HG03045 (cell line): ENCODE measurements at regions not wholly inside any gene's neighbourhood (a gene's known extent, or its start where the extent isn't known, plus 50 kb on each side); places are given as distances from the start of the nearest gene placed in this dataset.

Experiments
- ATAC-seq: cut with Tn5 transposase; IDR thresholded peaks from one replicate; pipeline ENCODE4 v1.9.1; 2021; ENCODE audit warnings: mild to moderate bottlenecking, moderate library complexity; ENCODE audit not compliant: unreplicated experiment

DNA sequence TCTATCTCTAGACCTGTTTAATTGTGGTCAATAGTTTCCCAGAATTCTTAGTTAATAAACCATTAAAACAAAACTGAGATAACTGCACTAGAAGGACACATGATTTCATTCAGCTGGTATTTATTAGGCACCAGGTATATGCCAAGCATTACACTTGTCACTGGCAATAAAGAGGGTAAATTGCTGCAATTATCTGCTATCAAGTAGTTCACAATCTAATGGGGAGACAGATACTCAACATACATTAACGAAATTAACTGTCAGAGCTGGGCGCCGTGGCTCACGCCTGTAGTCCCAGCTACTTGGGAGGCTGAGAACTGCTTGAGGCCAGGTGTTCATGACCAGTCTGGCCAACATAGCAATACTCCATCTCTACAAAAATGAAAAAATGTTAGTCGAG, 71.7 kb upstream of the WIPF1 start:
- no peak for ATAC-seq

DNA sequence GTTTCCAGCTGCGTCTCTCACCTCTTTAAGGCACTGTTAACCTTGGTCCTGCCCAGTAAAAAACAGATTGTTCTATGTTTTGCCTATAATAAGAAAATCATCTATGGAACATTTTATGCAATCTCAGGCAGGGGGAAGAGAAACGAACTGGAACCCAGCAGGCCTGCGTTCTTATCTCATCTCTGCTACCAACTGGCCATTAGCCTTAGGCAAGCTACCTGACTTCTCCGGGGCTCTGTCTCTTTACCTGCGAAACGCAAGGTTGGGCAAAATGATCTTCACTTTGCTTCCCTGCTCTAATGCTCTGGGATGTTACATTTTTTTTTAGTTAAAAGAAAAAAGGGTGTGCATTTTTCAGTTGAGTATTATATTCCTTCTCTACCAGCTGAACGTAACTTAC, 70.5 kb upstream of the WIPF1 start:
- ATAC-seq: no peak

DNA sequence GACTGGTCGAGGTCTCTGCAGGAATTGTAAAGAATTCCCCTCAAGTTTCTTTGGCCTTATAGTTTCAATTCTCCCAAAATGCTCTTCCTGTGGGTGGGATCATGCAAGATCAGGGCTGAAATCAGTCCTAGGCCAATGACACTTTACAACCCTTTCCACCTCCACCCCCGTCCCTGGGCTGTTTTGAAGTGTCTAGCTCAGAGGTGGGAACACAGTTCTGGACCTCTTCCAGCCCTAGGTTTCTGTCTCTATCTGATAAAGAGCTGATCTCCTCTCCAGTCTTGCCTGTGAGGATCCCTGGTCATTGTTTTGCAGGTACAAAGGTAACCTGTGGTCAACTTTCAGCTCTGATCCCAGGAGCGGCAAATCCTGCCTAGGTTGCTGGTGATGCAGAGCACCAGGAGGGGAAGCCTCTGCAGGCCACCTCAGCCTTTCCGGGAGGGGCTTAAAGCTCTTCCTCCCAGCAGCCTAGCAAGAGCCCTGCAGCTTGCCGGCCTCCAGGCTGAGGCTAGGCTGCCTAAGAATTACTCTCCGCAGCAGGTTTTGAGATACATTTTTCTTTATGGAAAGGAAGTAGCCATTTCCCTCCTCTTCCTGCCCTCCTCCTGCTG, 69.8 kb upstream of the WIPF1 start:
- ATAC-seq: no peak

DNA sequence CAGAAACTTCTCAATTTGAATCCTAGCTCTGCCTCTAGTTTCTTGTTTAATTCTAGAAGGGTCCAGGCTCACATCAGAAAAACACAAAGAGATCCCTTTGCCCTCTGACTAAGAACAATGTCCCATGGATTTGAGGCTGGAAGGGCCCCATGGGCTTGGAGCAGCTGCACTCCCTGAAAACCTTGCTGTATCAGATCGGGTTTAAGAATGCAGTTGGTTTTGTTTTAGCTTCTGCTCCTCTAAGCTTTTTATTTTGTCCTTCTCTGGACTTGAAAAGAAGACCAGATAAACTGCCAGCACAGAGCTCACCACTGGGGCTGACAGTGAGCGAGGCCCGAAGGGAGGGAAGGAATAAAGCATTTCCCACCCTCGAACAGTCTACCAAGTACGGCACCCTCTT, 69.2 kb upstream of the WIPF1 start:
- no peak for ATAC-seq

DNA sequence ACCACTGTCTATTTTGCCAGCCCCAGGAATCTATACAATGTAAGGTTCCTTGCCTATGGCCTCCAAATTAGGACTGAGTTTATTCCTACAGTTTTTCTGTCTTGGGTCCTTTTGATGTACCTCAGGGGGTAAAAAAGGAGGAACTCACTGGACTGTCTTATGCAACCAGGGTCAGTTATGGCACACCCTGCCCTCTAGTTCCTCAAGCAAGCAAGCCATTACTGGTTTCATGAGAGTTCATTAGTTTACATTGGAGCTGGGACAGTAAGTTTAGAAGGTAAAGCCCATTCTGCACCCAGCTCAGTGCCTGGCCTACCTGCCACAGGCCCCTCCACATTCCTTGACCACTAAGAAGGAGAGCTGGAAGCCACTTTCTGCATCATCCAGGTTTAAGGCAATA, 68.7 kb upstream of the WIPF1 start:
- ATAC-seq: no peak

DNA sequence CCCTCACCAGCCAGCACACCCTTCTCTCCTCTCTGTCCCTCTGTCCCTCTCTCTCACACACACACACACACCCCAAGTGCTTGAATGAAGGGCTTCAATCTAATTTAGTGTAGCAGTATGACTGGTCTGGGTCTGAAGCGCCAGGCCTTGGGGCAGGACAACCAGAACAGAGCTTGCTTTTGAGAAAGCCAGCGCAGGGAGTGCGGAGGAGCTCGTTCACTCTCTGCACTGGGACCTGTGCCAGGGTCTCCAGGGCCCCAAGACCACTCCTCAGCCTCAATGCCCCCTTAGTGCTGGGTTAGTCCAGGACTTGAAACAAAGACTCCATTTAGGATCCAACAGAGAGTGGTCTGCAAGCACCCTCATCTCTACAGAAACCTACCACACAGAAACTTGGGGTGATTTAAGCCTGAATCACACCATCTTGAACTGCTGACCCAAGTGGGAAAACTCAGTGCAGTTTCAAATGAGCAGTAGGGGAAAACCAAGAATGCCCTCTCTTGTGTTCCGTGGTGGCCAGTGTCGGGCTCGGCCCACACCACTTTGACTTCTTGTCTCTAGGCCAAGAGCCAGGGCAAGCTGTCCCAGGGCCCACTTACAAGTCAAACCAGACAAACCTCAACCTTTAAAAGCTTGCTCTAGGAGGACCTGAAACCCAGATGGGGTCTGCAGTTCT, 66.6 kb upstream of the WIPF1 start:
- no peak for ATAC-seq

DNA sequence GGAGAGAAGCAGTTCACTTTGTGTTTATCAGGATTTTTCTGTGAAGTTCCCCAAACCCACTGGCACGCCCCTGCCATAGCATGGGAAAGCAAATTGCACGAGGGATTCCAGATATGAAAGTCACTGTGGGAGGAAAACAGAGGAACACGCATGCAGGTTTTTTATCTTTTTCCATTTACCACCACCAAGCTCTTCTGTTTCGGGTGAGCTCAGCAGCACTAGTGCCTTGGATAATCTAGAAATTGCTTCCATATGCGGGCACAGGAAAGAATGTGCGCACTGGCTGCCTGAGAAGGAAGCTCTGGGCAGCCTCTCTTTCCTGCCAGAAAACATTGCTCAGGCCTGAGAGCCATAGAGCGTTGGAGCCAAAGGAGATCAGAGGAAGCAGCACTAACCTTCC, 65.9 kb upstream of the WIPF1 start:
- ATAC-seq: no peak

DNA sequence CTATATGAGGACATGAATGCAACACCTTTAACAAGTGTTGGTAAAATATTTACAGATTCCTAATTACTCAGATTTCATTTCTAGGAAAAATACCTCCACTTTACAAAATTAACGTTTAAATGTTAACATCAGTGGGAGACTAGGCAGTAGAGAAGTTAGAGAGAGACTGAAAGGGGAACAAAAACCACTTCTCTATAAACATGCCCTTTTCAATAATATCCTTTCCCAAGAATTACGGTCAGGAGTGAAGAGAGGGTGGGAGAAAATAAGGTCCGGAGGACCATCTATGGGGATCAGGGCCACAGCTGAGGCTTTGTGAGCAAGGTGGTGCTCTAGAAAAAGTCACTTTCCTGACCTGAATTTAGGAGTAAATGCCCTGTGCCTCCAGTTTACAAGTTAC, 65.3 kb upstream of the WIPF1 start:
- no peak for ATAC-seq

DNA sequence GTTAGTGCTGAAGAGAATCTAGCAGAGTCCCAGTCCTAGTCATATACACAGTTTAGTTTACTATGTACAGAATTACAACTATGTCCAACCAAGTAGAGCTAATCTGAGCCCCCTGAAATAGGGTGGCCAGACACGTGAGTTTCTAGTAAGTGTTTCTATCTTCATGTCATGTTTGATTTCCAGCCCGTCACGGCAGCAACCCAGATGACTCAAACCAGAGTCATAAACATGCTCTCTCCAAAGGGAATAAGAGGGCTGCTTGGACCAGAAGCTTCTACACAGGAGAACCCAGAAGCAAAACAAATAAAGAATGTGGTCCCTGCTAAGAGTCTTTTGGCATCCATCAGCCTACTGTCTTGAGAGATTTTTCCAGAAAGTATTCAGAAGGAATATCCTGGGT, 64.9 kb upstream of the WIPF1 start:
- ATAC-seq: no peak

DNA sequence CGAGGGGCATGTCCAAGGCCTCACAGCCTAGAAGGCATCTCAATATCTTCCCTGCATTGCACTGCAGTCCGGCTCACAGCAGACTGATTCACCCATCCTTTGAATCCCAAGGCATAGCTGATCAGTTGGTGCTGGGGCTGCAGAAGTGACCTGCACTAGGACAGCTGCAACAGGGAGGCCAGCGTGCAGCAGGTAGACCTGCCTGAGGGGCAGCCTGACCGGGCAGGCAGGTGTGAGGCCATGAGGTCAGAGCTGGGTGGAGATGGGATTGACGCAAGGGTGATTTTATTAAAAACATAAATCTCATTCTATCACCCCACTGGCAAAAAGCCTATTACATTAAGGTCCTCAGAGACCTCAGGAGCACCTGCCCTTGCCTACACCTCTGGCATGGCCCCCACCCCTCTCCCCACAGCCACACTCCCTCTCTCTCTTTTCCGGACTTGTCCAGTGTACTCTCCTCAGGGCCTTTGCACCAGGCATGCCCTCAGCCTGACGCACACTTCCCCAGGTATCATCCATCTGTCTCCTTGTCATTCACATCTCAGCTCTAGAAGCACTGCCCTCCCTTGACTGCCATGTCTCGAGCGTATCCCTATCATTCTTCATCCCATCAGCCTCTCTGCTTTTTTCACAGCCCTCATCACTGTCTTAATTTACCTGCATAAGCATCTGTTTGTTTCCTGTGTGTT, 63.5 kb upstream of the WIPF1 start:
- no peak for ATAC-seq

DNA sequence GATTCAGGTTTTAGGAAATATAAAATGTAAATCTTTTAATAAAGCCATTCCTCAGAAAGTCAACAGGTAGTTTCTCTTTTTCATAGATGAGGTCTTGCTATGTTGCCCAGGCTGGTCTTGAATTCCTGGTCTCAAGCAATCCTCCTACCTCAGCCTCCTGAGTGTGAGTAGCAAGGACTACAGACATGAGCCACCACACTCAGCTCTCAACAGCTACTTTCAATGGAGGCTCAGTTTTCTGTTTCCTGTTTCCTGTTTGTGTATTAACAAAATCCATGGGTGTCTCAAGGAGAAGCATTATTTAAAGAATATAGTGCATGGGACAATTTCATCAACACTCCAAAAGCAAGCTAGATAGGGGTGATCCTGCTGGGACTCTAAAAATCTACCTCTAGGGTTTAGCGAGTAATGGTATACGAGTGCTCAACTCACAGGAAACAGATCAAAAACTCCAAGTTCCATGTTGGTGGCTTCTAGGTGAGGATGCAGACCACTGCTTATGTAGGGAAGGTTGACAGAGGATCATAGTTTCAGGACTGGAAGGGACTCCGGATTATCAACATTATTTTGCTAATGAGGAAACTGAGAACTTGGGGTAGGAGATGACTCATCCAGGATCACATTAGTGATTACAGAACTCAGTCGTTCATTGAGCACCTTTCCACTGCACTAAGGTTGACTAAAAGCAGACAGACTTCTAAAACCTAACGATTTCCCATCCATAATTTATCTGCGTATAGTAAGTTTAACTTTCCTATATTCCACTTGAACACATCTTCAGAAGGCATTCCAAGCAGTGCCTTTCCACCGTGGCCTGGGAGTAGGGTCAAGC, 61.7 kb upstream of the WIPF1 start:
- ATAC-seq: no peak

DNA sequence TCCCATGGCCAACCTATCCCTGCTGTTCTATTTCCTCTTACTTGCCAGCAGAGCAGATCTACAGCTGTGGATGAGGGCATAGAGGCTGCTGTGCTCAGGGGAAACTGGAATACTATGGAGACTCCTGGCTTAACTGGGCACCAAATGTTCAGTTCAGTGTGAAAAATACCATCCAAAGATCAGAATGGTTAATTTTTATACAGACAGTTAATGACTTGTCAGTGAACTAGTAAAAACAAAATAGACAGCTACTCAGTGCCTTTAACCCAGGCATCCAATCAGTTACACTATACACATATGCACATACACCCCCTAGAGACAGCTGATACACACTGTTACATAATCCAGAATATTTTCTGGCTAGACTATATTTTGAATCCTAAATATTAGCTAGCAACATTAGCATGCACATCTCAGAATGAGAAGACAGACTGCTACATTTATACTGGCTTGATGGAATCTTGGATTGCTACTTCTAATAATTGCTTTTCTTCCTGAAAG, 59.1 kb upstream of the WIPF1 start:
- ATAC-seq: no peak

DNA sequence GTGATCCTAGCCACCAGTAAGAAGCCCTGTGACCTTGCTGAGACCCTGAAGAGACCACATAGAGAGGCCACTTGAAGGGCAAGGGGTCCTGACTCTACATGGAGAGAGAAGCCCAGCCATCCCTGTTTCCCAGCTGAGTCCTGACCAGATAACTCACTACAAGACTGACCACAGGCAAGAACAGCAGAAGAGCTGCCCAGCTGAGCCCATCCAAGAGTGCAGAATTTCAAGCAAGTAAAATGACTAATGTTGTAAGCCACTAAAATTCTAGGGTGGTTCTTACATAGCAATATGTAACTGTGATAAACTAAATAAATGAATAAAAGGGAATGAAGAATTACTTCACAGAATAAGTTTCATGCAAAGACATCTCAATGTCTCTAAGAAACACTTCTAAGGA, 58.4 kb upstream of the WIPF1 start:
- ATAC-seq: no peak

DNA sequence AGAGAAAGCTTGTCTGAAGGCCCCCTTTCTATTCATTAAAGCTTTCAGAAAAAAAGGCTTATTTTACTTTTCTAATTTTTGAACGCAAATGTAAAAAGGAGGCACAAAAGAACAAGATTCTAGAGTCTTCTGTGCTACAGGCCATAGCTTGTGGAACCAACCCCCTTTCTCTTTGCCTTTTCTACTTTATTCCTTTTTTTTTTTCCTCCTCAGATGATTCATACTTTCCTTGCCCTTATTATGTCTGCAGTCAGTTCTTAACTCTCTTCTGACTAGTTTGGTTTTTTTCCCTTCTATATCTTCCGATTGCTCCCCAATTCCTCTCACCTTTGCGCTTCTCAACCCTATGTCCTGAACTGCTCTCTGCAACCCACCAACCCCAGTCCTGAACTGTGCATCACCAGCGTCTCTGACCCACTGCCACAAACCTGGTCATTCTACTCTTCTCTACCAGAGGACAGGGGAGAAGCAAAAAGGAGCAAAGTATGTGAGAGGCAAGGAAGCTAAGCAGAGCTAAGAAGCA, 56.9 kb upstream of the WIPF1 start:
- ATAC-seq: no peak

DNA sequence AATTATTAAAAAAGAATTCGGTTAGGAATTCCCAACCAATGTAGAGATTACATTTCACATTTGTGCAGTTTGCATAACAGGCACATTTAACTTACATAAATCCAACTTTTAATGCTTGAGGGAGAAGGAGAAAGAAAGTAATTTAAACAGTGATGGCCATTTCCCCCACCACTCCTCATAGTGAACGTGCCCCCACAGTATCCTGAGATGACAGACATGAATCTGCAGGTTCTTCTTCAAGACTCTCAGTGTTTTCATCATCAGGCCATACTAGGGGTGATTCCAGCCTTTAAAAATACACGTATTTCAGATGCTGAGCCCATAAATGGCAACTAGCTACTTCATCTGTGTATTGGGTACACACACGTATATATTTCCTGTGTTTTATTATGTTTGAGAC, 51.3 kb upstream of the WIPF1 start:
- ATAC-seq: no peak
